A549 (cell line): ENCODE measurements at regions not wholly inside any gene's neighbourhood (a gene's known extent, or its start where the extent isn't known, plus 50 kb on each side); places are given as distances from the start of the nearest gene placed in this dataset.

Experiments
- FOSL2 ChIP-seq, 2 experiments: fragments of 450-650 bp in 1 of 2; fragments of >200 bp in 1 of 2; sonication (Bioruptor Twin) in 1 of 2; formaldehyde crosslinking; IDR thresholded peaks; 2 replicates each; pipeline versions ENCODE4 v1.5.0 to v1.6.1; 2016 to 2020; ENCODE audit warnings: mild to moderate bottlenecking in 1 of 2, moderate library complexity in 1 of 2
- HDAC2 ChIP-seq: fragments of 200-600 bp; sonication (generic); IDR thresholded peaks from 2 replicates; pipeline ENCODE4 v1.6.1; 2016
- NPAS2 ChIP-seq: fragments of 250-450 bp; sonication (Bioruptor Pico); IDR thresholded peaks from 2 replicates; pipeline ENCODE4 v1.8.0; 2022; ENCODE audit warnings: mild to moderate bottlenecking, moderate library complexity, borderline replicate concordance
- POLR2A ChIP-seq: IDR thresholded peaks from 2 replicates; pipeline ENCODE4 v1.6.1; 2012; ENCODE audit warnings: mild to moderate bottlenecking, low read length
- RAD21 ChIP-seq, 2 experiments: fragments of >200 bp in 1 of 2; sonication (Bioruptor Twin) in 1 of 2; formaldehyde crosslinking in 1 of 2; IDR thresholded peaks in 1 of 2; conservative IDR thresholded peaks in 1 of 2; 2 replicates in 1 of 2; 3 replicates in 1 of 2; pipeline ENCODE4 v1.6.1; 2012 to 2018; ENCODE audit warnings: inconsistent platforms in 1 of 2
- RFX5 ChIP-seq: fragments of 450-650 bp; IDR thresholded peaks from 2 replicates; pipeline ENCODE4 v1.7.1; 2014; ENCODE audit warnings: antibody characterized with exemption, mild to moderate bottlenecking, moderate library complexity

- TF ChIP-seq POLR2A (no peak), RAD21 (conservative IDR thresholded peaks at IDR 0.05 in 1 of 2, IDR thresholded peaks at IDR 0.05 in 1 of 2) (no peak), FOSL2 (IDR thresholded peaks at IDR 0.05) (no peak), FOSL2 (CRISPR knock-in tag; IDR thresholded peaks at IDR 0.05) (no peak), HDAC2 (no peak), RFX5 (no peak), NPAS2 (CRISPR knock-in tag) (no peak)
These were observed 79.2 kb upstream of the INSIG1 start for GRCh38 chr7:155218276-155219153.
